Lung (tissue), 11 donors: ENCODE measurements at regions not wholly inside any gene's neighbourhood (a gene's known extent, or its start where the extent isn't known, plus 50 kb on each side); places are given as distances from the start of the nearest gene placed in this dataset.

Source experiments
- ATAC-seq: fragments of 200-7000 bp; cut with Tn5 transposase; one replicate; pipeline ENCODE4 v1.9.1; 2020; ENCODE audit warnings: moderate number of reproducible peaks; ENCODE audit not compliant: insufficient read depth, low FRiP score
- DNase-seq, 3 donors: peaks; one replicate each; pipeline ENCODE4 v3.0.0-alpha.2; 2013 to 2017
- H3K27ac ChIP-seq, 2 donors: one replicate each; pipeline ENCODE4 v1.5.1; 2013; ENCODE audit warnings: mild to moderate bottlenecking in 2 of 2, moderate library complexity in 2 of 2, control low read depth in 1 of 2, inconsistent platforms in 1 of 2, low read depth in 1 of 2, low read length in 1 of 2
- H3K27me3 ChIP-seq, 3 donors: one replicate each; pipeline ENCODE4 v1.5.1; 2013; ENCODE audit warnings: low read length in 2 of 3; ENCODE audit not compliant: control insufficient read depth in 3 of 3, insufficient read depth in 3 of 3
- H3K36me3 ChIP-seq, 4 donors: one replicate each; pipeline ENCODE4 v1.5.1; 2013; ENCODE audit warnings: low read length in 4 of 4, mild to moderate bottlenecking in 1 of 4, moderate library complexity in 1 of 4; ENCODE audit not compliant: control insufficient read depth in 4 of 4, insufficient read depth in 4 of 4
- H3K4me1 ChIP-seq, 5 donors: one replicate each; pipeline ENCODE4 v1.5.1; 2013; ENCODE audit warnings: low read length in 5 of 5, mild to moderate bottlenecking in 2 of 5, moderate library complexity in 1 of 5; ENCODE audit not compliant: control insufficient read depth in 5 of 5, insufficient read depth in 5 of 5
- H3K4me3 ChIP-seq: one replicate; pipeline ENCODE4 v1.5.1; 2013; ENCODE audit warnings: mild to moderate bottlenecking, control low read depth, moderate library complexity
- H3K9ac ChIP-seq, 2 donors: one replicate each; pipeline ENCODE4 v1.5.1; 2013; ENCODE audit warnings: low read length in 2 of 2, control low read depth in 1 of 2; ENCODE audit not compliant: insufficient read depth in 1 of 2
- H3K9me3 ChIP-seq, 4 donors: one replicate each; pipeline ENCODE4 v1.5.1; 2013; ENCODE audit warnings: low read length in 3 of 4, mild to moderate bottlenecking in 1 of 4, moderate library complexity in 1 of 4; ENCODE audit not compliant: control insufficient read depth in 4 of 4, insufficient read depth in 3 of 4
- CTCF ChIP-seq: IDR thresholded peaks from 2 replicates; pipeline ENCODE4 v1.5.1; 2012; ENCODE audit warnings: mild to moderate bottlenecking; ENCODE audit errors: control extremely low read depth, extremely low read depth
- WGBS, 2 donors: extraction: QIAGEN DNeasy Blood & Tissue Kit; methylation state at CpG; one replicate each; pipeline ENCODE4 v1.1.7; 2013; 5-methylcytosine and 5-hydroxymethylcytosine counted together
- donor health status: control.
- donor health status: control.
- donor health status: Bipolar disorder and iron deficiency.
- donor health status: healthy.
- donor health status: DM: yes; HTN: yes; CAD: no.

GRCh38 chr4:45294464-45294863 is 568.1 kb upstream of the GNPDA2 start:
- TF ChIP-seq CTCF: no peak
- Histone ChIP-seq H3K27ac (no peak overlapping the region), H3K4me1 (no peaks in the 10 kb centered on the region), H3K9ac (no peak overlapping the region), H3K4me3 (no peak overlapping the region), H3K27me3 (no peaks in the 10 kb centered on the region), H3K9me3 (peaks cover 0 to 4% (median 1%) of the 10 kb centered on the region in 4 donors), H3K36me3 (no peaks in the 10 kb centered on the region)
- DNase-seq: no peak
- no peak for ATAC-seq
- 18 to 26% methylated on average over 1 of the region's 1 CpG for WGBS, 2 donors

GRCh38 chr4:45293335-45293734 is 567.0 kb upstream of the GNPDA2 start:
- Histone ChIP-seq H3K4me3 (no peak overlapping the region), H3K36me3 (no peaks in the 10 kb centered on the region), H3K9me3 (peaks cover 0 to 8% (median 1%) of the 10 kb centered on the region in 4 donors), H3K4me1 (no peaks in the 10 kb centered on the region), H3K27me3 (no peaks in the 10 kb centered on the region), H3K27ac (no peak overlapping the region), H3K9ac (no peak overlapping the region)
- ATAC-seq: no peak
- 80 to 86% methylated on average over 6 of the region's 6 CpGs for WGBS, 2 donors
- TF ChIP-seq CTCF: no peak
- DNase-seq: no peak

DNA sequence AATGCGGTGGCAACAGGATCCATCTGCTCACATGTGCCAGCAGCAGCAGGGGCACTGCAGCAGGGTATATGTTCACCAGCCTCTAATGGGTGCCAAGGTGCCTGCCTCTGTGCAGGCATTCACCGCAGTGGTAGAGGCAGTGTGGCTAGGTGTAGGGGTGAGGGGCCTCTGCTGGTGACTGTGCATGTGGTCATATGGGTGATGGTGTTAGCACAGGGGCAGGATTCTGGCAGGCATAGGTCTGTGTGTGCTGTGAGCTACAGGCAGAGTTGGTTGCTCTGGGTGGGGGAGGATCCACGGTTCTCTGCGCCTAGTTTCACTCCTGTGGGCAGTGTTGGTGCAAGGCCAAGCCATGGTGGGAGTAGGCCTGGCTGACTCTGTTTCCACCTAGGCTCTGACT is 566.5 kb upstream of the GNPDA2 start:
- Histone ChIP-seq H3K4me1 (no peaks in the 10 kb centered on the region), H3K9me3 (peaks cover 0 to 8% (median 1%) of the 10 kb centered on the region in 4 donors), H3K4me3 (no peak overlapping the region), H3K27ac (no peak overlapping the region), H3K27me3 (no peaks in the 10 kb centered on the region), H3K9ac (no peak overlapping the region), H3K36me3 (no peaks in the 10 kb centered on the region)
- ATAC-seq (no peak), DNase-seq (no peak)
- WGBS, 2 donors: 87 to 95% methylated on average over 4 of the region's 4 CpGs
- TF ChIP-seq CTCF: no peak

DNA sequence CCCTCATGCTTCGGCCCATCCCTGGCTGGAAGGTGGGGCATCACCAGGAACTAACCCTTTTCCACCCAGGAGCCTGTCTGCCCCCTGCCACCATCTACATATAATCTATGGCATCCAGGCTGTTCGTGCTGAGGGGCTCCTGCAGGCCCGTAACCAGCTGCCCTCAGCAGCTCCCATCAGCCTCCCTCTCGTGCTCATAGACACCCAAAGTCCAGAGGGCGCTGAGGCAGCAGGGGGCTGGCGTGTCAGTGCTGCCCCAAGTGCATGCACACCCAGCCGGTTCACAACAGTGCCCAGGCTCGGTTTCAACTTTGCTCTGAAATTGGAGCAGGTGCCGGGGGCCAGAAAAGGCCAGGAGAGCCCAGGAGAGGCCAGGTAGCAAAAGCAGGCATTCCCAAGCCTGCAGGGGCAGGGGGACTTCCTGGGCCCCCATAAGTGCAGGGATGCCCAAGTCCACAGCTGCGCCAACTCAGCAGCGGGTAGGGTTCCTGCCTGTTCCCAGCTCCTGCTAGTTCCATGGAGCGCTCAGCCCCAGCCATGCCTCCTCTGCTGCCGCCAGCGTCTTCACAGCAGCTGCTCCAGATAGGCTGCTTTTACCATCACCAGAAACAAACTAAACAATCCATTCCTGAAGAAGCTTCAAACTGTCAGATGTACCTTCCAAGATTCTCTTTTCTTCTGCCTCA is 558.2 kb upstream of the GNPDA2 start:
- WGBS, 2 donors: 86 to 90% methylated on average over 14 of the region's 14 CpGs
- no peak for TF ChIP-seq CTCF
- H3K36me3 ChIP-seq: no peaks in the 10 kb centered on the region
- H3K27me3 ChIP-seq: no peaks in the 10 kb centered on the region
- no peaks in the 10 kb centered on the region for H3K4me1 ChIP-seq
- peaks cover 0 to 4% (median 0%) of the 10 kb centered on the region in 4 donors for H3K9me3 ChIP-seq
- DNase-seq (no peak), ATAC-seq (no peak)
- no peak overlapping the region for H3K27ac ChIP-seq
- H3K4me3 ChIP-seq: no peak overlapping the region
- H3K9ac ChIP-seq: no peak overlapping the region
